ENCODE measurements at regions not wholly inside any gene's neighbourhood (a gene's known extent, or its start where the extent isn't known, plus 50 kb on each side); places are given as distances from the start of the nearest gene placed in this dataset.

- TF ChIP-seq POLR2AphosphoS5 (IDR thresholded peaks at IDR 0.05) (no peak), CTCF (IDR thresholded peaks at IDR 0.05; ENCODE audit: poor library complexity, severe bottlenecking) (no peak), EP300 (conservative IDR thresholded peaks at IDR 0.05; ENCODE audit: poor library complexity, severe bottlenecking) (no peak)
These were observed 355.0 kb downstream of the SH3BGRL start for GRCh38 chrX:81556880-81557279.
